HG02763 (cell line): ENCODE measurements at regions not wholly inside any gene's neighbourhood (a gene's known extent, or its start where the extent isn't known, plus 50 kb on each side); places are given as distances from the start of the nearest gene placed in this dataset.

ENCODE experiments used
- ATAC-seq: cut with Tn5 transposase; IDR thresholded peaks from one replicate; pipeline ENCODE4 v1.9.1; 2021; ENCODE audit warnings: mild to moderate bottlenecking, moderate library complexity; ENCODE audit not compliant: unreplicated experiment

DNA sequence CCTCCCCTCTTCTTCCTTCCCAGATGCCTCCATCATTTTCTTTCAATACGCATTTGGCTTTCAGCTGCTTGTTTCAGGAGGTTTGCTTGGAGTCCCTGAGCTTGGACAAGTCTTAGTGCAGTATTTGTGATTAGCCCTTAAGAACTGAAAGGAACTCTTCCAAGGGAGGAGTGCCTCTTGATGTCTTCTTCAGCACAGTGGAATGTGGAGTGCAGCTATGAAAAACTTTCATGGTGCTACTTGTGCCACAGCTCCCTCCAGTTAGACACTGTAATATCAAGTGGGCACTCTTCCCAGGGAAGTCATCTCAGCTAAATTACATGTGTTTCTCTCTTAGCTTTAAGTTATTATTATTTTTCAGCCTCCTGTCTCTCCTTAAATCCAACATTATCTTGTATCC, 173.1 kb downstream of the NECTIN3 start:
- no peak for ATAC-seq

DNA sequence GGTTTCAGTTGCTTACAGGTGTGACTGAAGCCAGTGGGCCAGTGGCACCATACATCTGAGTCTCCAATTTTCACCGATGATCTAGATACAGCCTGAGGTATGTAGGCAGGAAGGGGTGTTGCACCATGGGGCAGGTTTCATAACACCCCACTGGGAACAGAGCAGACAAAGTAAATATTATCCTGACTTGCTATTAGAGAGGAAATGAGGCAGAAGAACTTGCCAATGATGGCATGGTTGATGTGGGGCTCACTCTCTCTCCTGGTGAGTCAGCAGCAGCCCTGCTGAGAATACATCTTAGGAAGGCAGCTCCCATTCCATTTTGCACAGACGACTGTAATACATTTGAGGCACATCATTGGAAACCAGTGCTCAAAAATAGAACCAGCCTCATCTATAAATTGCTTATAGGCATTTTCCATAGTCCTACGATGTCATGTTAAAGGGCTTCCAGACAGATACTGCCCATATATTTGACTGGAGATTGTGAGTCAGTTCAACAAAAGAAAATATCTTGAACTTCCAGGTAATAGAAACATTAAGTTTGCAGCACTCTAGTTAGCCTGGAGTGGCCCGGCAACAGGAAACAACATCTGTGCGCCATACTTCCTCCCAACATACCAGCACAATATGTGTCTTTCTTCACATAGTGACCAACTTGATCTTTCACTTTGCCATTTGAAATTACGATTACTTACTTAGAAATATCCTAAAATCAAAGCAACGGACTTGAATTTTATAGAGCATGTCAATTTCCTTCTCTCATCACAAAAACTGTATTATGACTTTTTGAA, 175.5 kb downstream of the NECTIN3 start:
- no peak for ATAC-seq

DNA sequence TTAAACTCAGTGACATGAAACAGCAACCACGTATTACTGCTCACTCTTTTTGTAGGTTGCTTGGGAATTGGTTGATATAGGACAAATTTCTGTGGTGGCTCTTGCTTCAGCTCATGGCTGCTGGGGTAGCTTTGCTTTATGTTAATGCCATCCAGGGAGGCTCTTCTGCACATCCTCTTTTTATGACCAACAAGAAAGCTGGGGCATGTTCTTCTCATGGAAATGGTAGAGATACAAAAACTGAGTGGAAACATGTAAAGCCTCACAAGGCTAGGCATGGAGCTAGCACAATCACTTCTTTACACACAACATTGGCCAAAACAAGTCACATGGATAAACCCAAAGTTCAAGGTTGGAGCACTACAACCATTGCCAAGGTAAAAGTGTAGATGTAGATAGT, 176.8 kb downstream of the NECTIN3 start:
- no peak for ATAC-seq

DNA sequence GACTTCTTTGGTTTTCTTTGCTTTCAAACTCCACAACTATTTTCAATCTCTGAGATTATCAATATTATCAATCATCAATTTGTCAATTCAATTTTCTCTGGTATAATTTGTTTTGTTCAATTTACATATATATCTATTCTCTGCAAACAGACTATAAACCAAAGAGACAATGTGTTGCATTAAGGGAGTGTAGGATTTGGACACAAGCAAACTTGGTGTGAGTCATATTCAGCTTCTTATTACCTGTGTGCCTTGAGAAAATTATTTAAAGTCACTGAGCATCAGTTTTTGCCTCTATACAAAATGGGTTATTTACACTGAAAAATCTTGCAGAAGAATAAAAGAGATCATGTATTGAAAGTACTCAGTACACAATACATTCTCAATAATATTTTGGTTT, 177.8 kb downstream of the NECTIN3 start:
- ATAC-seq: no peak

DNA sequence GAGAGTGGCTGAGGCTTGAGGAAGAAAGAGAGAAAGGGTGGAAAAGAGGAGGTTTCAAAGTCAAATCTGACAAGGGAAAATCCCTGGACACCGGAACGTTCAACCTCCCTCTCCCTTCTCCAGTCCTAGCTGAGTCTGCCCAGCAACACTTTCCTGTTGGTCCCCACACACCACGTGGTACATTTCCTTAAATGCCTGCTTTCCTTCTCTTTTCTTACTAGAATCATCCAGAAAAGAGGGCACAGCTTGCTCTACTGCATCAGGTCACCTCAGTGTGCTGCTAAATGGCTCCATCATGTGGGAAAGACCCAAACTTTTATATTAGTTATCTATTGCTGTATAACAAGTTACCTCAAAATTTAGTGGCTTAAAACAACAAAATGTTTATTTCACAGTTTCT, 181.2 kb downstream of the NECTIN3 start:
- no peak for ATAC-seq

DNA sequence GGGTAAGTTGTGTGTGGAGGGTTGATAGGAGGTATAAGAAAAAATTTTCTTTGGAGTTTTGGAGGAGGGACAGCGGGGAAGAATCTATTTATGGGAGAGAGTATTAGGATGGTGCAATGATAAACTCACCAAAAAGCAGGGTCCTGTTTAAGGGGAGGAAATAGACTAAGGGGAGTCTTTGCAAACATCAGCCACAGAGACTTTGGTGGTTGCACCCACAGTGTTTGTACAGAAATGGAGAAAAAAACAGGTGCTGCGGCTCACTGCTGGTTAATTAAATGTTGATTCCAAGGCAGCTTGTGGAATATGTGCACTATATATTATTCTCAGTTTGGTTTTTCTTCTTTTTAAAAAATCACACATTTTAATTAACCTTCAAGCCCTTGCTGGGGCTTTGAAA, 182.1 kb downstream of the NECTIN3 start:
- ATAC-seq: no peak

DNA sequence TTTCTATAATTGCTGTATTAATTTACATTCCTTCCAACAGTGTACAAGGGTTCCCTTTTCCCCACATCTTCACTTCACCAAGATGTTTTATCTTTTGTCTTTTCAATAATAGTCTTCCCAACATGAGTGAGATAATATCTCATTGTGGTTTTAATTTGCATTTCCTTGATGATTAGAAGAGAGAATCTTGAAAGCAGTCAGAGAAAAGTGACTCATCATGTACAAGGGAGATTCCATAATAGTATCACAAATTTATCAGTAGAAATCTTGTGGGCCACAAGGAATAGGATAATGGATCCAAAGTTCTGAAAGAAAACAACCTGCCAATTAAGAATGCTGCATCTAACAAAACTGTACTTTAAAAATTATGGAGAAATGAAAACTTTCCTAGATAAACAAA, 189.3 kb downstream of the NECTIN3 start:
- peak; percentile 60 for ATAC-seq

DNA sequence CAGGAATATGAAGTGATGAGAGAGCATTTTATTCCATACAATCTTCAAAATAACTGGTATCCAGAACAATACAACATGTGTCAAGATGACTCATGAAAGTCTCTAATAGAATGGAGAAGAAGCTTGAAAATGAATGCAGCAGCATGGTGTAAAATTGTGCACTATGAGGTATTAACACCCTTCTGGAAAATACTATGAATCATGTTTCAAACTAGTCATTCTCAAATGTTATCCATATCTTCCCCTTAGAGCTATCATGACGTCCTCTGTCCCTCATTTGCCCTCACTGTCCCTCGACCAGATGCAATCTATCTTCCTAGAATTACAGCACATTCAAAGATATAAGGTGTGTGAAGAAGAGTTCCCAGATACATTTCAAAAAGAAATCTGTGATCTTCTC, 198.2 kb downstream of the NECTIN3 start:
- ATAC-seq: no peak

DNA sequence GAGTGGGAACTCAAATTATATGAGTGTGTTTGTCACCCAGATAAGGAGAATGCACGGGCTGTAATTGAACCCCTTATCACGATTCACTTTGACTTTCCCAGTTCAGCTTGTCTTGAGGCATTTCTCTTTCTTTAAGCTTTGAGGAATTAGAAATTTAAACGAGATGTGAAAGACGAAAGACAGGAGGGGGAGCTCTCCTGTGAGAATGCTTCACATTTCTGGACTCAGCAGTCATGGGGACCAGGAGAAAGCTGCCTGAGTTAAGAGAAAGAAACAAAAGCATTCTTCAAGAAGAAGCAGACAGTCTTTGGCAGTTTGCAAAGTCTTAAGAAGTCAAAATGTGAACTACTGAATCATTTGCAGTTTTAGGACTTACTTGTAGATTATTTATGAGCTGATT, 205.6 kb downstream of the NECTIN3 start:
- ATAC-seq: no peak

DNA sequence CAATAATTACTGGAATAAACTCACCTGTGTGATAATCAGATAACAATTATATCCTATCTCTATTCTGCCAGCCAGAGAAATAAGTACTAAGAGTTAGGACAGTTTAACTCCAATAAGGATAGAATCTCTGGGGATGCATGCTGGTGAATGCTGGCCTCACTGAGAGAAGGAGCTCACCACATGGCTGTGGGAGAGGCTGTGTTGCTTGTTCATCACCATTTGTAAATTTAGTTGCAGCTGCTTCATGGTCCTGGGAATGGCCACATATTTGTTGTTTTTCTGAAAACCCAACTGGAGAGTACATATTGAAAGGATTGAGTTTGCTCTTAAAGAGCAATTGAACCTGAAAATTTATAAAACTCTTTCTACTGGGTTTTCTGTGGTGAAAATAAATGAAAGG, 207.3 kb downstream of the NECTIN3 start:
- no peak for ATAC-seq

DNA sequence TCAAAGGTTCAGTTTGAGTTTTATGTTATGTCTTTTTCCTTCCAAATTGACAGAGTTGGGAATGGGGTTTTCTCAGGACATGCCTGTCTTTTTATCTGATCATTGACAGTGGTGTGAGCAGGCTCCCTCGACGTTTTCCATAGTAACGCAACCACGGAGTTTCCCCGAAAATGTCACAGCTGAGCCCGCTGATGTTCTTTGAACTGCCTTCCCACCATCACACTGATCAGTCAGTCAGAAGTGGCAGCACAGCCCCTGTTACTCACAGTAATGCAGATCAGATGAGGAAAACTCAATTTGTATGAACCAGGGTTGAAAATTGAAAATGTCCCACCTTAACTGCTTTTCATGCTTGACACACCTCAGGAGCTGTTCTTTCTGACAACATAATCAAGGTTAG, 210.4 kb downstream of the NECTIN3 start:
- ATAC-seq: no peak

DNA sequence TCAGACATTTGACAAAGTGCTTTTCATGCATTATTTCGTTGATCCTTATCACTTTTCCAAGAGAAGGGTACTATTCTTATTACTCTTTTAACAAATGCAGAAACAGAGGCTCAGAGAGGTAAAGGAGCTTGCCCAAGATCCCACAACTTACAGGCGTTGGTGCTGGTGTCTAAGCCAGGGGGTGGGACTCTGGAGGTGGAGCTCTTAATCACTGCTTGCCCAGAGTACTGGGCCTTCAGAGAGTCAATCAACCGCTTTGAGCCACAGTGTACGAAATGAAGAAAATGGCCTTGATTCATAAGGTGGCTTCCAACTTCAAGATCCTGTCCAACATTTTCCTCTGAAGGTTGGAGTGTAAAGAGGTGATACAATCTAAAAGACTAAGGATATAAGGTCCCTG, 211.5 kb downstream of the NECTIN3 start:
- ATAC-seq: no peak

DNA sequence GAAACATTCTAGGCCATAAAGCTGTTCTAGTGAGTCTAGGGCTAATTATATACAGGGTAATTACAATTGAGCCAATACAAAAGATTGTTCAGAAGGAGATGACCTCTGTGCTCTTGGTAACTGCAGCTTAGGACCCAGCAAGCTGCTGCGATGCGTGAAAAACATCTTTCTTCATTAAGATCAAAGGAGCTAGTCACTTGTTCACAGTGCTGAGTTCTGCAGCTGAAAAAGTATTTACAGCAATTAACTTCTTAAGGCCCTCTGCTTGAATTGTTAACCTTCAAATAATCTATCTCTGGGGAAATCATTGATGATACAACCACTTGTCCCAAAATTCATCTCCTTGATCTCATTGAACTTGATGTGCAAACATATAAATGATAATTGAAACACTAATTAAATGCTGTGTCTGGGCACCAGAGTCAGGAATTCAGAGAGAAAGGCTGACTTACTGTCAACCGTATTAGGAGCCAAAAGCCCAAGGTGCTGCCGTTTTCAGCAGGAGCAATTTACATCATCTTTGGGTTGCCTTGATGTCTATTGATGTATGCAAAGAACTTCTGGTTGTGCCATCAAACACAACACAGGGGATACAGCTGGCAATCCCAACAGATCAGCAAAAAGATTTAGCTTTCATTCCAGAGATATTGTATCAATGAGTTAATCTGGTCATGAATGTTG, 213.0 kb downstream of the NECTIN3 start:
- no peak for ATAC-seq

DNA sequence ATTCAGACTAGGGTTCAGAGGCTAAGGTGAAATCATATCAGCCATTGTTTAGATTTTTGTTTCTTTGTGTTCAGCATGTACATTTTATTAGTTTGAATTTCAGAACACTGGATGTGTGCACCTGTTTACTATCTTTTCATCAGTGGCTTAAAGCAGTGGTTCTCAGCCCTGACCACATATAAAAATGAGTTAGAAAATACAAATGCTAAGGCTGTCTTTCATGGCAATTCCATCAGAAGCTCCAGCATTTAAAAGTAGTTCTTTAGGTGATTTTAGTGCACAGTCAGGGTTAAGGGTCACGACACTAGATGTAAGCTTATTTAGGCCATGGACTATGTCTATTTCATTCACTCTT, 213.5 kb downstream of the NECTIN3 start:
- no peak for ATAC-seq

DNA sequence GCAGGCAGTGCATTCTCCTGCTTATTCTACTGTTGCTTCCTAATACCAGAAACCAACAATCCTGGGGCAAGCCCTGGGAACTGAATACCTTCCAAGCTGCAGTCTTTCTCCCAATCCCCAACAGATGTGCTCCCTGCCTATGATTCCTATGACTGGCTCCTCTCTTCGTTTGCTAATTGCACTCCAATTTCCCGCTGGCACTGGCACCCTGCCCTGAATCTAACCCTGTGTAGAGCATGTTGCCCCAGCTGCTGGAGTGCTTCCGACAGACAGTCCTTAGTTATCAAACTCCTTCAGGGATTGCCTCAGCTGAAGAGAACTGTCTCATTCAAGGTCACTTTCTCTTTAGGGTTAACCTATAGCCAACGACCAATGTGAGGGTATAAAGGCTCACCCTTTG, 214.1 kb downstream of the NECTIN3 start:
- ATAC-seq: no peak

DNA sequence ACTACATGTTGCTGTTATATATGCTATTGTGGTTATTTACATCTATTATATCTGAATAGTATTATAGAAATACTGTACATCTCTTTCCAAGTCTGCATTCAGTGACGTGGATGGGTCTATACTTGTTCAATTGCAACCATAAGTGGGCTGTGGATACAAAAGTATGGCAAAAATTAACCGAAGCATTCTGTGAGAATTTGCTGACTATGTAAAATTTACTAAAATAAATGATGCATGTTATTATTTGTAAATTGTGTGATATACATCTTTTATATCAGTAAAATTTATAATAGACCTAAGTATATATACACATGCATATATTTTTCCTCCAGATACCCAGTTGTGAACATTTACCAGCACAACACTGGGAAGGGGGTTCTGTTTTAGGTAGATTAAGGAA, 215.1 kb downstream of the NECTIN3 start:
- ATAC-seq: no peak

DNA sequence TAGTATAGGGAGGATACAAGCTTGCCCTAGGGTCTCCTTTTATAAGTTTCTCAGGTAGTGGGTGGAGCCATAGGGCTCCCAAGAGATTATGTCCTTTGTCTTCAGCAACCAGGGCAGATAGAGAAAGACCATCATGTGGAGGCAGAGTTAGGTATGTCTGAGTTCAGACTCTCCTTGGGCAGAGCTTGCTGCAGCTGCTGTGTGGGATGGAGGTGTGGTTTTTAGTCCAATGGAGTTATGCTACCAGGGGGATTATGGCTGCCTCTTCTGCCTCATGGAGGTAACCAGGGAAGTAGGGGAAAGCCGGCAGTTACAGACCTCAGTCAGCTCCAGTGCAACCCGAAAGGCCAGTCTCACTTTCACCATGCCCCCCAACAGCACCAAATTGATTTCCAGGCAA, 220.5 kb downstream of the NECTIN3 start:
- ATAC-seq: no peak

DNA sequence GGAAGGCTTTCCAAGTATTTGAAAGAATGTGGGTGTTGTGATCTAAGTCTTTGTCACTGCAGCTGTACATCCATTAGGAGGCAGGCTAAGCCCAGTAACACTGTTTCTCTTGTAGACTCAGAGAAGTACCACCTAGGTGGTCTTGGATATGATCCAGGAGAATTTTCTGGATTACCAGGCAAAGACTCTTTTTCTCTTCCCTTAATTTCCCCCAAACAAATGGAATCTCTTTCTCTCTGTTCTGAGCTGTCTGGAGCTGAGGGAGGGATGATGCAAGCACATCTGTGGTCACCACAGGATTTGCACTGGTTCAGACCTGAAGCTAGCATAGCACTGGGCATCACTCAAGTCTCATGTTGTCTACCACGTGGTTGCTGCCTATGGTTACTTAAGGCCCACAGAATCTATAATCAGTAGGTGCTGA, 227.6 kb downstream of the NECTIN3 start:
- ATAC-seq: no peak

DNA sequence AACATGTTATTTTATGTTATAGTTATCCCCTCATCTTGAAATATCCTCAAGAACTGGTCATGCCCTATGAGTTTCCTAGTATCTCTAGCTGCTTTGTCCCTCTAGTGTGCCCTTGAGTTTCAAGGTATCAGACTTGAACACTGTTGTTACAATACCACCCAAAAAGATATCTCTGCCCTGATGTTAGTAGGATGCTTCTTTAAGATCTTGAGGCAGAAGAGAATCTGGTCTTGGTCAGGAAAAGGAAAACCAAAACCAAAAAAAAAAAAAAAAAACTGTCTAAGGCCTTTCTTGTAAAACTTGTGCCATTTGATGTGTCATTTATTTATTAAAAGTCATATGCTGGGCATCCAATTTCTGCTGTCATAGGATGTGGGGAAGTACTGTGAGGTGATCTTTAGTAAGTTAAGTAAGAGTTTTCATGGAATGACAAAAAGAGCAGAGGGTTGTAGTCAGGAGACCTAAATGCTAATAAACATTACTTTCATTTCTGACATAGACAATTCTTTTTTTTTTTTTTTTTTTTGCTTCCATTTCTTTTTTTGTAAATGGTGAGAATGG, 229.7 kb downstream of the NECTIN3 start:
- no peak for ATAC-seq

DNA sequence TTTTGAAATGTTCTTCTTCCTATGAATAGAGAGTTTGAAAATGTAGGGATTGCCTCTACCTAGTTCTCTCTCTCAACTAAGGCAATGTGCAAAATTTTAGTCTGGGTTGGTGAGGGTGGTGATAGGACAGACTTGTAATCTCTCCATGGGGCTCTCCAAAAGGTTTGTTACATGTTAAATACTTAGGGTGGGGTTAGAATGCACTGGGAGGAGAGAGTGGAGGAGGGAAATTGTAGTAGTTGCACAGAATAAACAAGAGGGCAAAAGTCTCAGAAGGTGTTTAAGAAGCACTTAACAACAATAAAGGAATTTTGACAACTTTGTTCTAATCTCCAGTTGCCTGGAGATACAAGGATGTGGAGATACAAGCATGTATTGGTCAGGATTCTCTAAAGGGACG, 230.4 kb downstream of the NECTIN3 start:
- no peak for ATAC-seq

DNA sequence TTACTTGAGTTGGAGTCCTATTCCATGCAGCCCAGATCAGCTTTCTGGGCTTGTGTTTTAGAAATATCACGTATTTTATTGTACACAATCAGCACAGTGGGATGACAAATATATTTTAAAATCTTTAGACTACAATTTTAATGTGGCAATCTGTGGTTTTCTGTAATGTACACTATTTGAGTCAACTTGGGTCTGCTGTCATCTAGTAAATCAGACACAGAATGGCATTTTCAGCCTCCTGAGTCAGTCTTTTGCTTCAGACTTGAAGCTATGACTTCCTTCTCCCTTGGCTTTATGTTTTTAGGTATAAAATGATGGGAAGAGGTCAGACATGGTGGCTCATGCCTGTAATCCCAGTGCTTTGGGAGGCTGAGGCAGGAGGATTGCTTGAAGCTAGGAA, 232.1 kb downstream of the NECTIN3 start:
- ATAC-seq: no peak

DNA sequence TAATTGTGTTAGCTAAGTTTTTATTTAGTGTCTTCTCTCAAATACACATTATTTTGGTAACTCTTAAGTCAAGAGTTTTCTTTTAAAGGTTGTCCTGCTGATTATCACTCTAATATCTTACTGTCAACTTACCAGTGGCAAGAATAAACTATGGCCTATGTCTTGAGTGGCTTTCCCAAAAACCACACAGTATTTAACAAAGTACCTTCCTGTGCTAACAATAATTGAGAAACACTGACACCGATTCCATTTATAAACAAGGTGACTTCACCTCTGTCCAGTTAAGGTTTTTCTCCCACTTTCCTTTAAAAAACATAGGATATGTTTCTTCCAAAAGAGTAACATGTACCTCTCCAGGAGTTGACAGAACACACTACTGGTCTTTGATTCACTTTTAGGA, 234.3 kb upstream of the CD96 start:
- no peak for ATAC-seq
